ENCODE measurements at regions not wholly inside any gene's neighbourhood (a gene's known extent, or its start where the extent isn't known, plus 50 kb on each side); places are given as distances from the start of the nearest gene placed in this dataset.

GRCh38 chr2:367246-367645 lies 79.4 kb upstream of the ALKAL2 start:
- TF ChIP-seq CTCF (conservative IDR thresholded peaks at IDR 0.05) (no peak), EZH2 (IDR thresholded peaks at IDR 0.05; ENCODE audit: low read depth) (no peak)
